ENCODE measurements at regions not wholly inside any gene's neighbourhood (a gene's known extent, or its start where the extent isn't known, plus 50 kb on each side); places are given as distances from the start of the nearest gene placed in this dataset.

GRCh38 chr2:761384-761783, 84.2 kb upstream of the TMEM18 start:
- no peak for TF ChIP-seq POLR2A (IDR thresholded peaks at IDR 0.05)
- TF ChIP-seq CTCF (IDR thresholded peaks at IDR 0.05 in 4 of 5, conservative IDR thresholded peaks at IDR 0.05 in 1 of 5): no peak

Data from gastrocnemius medialis (tissue), 4 donors.